ENCODE measurements at regions not wholly inside any gene's neighbourhood (a gene's known extent, or its start where the extent isn't known, plus 50 kb on each side); places are given as distances from the start of the nearest gene placed in this dataset.
"Not testable (repeated sequence)": the region's sequence is repeated elsewhere in the genome, so short reads cannot be mapped to it uniquely, and the experiment has no call there.

DNA sequence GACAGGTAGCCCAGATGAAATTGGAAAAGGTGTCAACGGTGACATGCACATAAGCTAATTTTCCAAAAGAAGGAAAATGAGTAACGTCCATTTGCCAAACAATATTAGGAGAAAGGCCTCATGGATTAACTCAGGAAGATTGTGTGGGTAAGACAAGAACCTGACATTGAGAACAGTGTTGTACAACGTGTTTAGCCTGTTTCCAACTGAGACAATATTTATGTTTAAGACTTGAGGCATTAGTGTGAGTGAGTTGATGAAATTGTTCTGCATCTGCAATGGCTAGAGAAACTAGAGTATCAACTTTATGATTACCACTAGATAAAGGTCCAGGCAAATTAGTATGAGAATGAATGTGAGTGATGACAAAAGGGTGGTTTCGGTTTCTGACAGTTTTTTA is 191.3 kb upstream of the RAI14 start:
- no peaks in the 10 kb centered on the region for H3K9me3 Mint-ChIP-seq
- H3K4me3 Mint-ChIP-seq = peak overlapping the region in 1 of 2 donors; percentile 37
- peaks cover 3 to 12% of the 10 kb centered on the region in 2 donors for H3K4me1 Mint-ChIP-seq
- H3K27me3 Mint-ChIP-seq = peaks cover 17 to 20% of the 10 kb centered on the region in 2 donors
- no peak overlapping the region for H3K27ac Mint-ChIP-seq
- ATAC-seq (replicated peaks) = no peak
- no peaks in the 10 kb centered on the region for H3K36me3 Mint-ChIP-seq
- DNase-seq = no peak

GRCh38 chr5:34465301-34465700 is 190.8 kb upstream of the RAI14 start:
- Mint-ChIP-seq H3K4me1 (peaks cover 3 to 12% of the 10 kb centered on the region in 2 donors), H3K27me3 (peaks cover 21 to 23% of the 10 kb centered on the region in 2 donors)
- H3K27ac Mint-ChIP-seq; H3K4me3 Mint-ChIP-seq; H3K36me3 Mint-ChIP-seq; H3K9me3 Mint-ChIP-seq; DNase-seq; ATAC-seq (replicated peaks): not testable (repeated sequence)

DNA sequence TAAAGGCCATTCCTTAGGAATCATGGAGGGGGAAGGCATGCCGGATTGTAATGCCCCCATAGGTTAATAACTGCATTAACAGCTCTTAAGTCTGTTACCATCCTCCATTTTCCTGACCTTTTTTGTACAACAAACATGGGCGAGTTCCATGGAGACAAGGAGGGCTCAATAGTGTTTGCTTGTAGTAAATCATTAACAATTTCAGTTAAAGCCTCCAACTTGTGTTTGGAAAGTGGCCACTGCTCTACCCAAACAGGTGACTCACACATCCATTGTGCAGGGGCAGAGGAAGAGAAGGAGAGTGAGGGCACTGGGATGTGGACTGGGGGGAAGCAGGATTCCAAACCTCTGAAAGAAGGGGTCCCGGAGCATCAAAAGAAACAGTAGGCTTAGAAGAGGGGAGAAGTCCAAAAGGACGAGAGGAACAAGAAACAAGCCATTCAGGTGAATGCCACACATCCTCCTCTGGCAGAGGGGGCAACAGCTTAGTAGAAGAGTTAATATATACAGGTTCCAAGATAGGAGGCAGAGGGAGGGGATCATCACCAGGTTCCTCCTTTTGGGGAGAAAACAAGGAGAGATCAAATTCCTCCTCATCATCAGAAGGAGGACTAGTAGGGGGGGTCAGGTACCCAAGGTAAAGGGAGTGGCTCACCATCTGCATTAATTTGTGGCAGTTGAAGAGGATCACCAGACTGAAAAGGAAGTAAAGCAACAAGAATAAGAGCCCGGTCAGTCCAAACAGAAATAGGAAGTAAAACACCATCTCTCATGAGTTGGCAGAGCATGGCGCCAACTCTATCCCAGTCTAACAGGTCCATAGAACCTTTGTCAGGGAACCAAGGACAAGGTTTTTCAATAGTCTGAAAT is 189.4 kb upstream of the RAI14 start:
- H3K4me3 Mint-ChIP-seq; ATAC-seq (replicated peaks); H3K9me3 Mint-ChIP-seq; H3K27ac Mint-ChIP-seq; DNase-seq; H3K36me3 Mint-ChIP-seq; H3K4me1 Mint-ChIP-seq: not testable (repeated sequence)
- H3K27me3 Mint-ChIP-seq = peaks cover 21 to 25% of the 10 kb centered on the region in 2 donors

DNA sequence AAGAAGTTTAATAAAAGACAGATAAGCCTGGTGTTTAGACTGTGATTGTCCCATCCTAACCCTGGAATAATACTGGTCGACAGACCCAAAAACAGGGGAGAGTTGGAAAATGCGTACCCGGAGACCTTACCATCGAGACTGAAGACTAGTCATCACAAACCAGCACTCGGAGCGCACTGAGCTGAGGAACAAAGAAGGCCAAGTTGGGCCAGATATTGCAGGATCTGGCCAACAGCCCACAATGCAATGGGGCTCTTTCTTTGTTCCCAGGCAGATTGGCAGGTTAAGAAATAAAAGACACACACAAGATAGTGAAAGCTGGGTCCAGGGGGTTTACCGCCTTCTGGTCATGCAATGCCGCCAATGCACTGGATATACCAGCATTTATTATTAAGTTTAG is 188.7 kb upstream of the RAI14 start:
- Mint-ChIP-seq H3K9me3 (no peaks in the 10 kb centered on the region), H3K4me3 (no peak overlapping the region), H3K36me3 (no peaks in the 10 kb centered on the region), H3K27me3 (peaks cover 21 to 22% of the 10 kb centered on the region in 2 donors), H3K4me1 (peaks cover 3 to 8% of the 10 kb centered on the region in 2 donors), H3K27ac (no peak overlapping the region)
- ATAC-seq (replicated peaks) (no peak), DNase-seq (no peak)

DNA sequence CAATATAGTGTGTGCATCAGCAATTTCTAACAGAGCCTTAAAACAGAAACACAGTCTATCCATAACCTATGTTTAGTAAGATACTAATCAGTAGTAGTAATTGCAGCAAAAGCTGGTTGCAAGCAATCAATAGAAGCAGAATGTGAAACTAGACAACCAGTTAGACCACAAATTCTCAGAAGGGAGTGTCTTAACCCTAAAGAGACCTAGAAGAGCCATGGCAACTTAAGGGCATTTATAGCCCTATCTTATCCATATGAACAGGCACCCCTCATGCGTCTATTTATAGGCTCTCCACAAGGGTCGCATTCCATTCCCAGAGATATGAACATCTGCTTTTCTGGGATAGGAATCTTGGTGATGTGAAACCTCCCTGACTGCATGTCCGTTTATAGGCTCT is 188.1 kb upstream of the RAI14 start:
- H3K4me3 Mint-ChIP-seq; H3K9me3 Mint-ChIP-seq; DNase-seq; H3K36me3 Mint-ChIP-seq; ATAC-seq (replicated peaks); H3K4me1 Mint-ChIP-seq; H3K27ac Mint-ChIP-seq: not testable (repeated sequence)
- peaks cover 21 to 22% of the 10 kb centered on the region in 2 donors for H3K27me3 Mint-ChIP-seq

- peaks cover 3 to 8% of the 10 kb centered on the region in 2 donors for H3K4me1 Mint-ChIP-seq
- ATAC-seq (replicated peaks) (no peak), DNase-seq (no peak)
- H3K4me3 Mint-ChIP-seq = no peak overlapping the region
- H3K27ac Mint-ChIP-seq = no peak overlapping the region
- H3K36me3 Mint-ChIP-seq = no peaks in the 10 kb centered on the region
- H3K27me3 Mint-ChIP-seq = peaks cover 11 to 18% of the 10 kb centered on the region in 2 donors
- no peaks in the 10 kb centered on the region for H3K9me3 Mint-ChIP-seq
Observed at GRCh38 chr5:34469971-34470370, 186.2 kb upstream of the RAI14 start.

DNA sequence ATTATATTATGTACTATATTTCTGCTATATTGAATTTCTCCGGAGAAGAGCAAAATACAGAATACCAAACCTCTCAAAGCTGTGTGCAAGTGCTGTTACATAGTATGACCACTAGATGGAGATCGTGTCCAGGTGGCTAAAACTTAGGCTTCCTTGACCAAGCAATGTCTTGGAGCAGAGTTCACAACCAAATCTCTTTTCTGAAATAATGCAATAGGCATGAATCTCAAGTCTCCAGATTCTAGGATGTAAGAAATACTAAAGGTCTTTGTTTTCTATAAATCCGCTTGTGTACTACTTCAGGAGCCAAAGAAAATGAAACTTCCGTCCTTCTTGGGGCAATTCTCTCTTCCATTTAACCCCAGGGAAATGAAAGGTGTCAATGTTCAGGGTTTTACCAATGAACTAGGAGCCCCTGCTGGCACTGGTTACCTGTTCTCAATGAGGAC is 181.5 kb upstream of the RAI14 start:
- no peaks in the 10 kb centered on the region for H3K36me3 Mint-ChIP-seq
- H3K27ac Mint-ChIP-seq = no peak overlapping the region
- H3K4me1 Mint-ChIP-seq = no peaks in the 10 kb centered on the region
- DNase-seq (no peak), ATAC-seq (replicated peaks) (peak; percentile 55 to 67)
- H3K9me3 Mint-ChIP-seq = no peaks in the 10 kb centered on the region
- H3K27me3 Mint-ChIP-seq = peaks cover 26 to 39% of the 10 kb centered on the region in 2 donors
- H3K4me3 Mint-ChIP-seq = no peak overlapping the region

DNA sequence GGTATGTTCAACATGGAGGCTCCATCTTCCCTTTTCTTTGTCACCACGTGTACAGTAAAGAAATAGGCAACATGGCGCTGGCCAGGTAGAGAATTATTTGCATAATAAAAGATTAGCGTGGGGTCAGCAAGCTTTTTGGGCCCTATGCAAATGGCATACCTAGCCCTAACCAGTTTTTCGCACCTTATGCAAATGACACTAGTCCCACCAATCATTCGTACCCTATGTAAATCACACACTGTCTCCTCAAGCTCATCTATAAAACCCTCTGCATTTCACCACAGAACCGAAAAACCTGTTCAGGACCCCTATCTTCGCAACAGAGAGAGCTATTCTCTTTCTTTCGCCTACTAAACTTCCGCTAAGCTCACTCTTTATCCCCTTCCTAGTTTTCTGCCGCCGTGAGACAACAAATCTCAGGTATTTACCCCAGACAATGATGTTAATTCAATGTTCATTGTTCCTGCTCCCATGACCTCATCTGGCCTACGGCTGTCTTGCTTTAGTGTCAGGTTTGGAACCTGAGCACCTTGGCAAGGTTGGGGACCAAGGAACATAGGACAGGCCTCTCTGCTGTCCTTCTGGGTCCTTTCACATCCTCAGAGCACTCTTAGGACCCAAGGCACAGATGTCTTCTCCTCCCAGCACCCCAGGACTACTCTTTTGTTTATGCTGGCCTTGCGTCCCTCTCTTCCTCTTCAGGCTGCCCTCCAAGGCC is 180.7 kb upstream of the RAI14 start:
- Mint-ChIP-seq H3K4me3 (no peak overlapping the region), H3K27me3 (peaks cover 22 to 39% of the 10 kb centered on the region in 2 donors), H3K9me3 (no peaks in the 10 kb centered on the region), H3K36me3 (no peaks in the 10 kb centered on the region), H3K4me1 (no peaks in the 10 kb centered on the region), H3K27ac (no peak overlapping the region)
- no peak for DNase-seq
- no peak for ATAC-seq (replicated peaks)

- no peak overlapping the region for H3K27ac Mint-ChIP-seq
- H3K4me3 Mint-ChIP-seq = no peak overlapping the region
- DNase-seq (no peak), ATAC-seq (replicated peaks) (no peak)
- H3K4me1 Mint-ChIP-seq = no peaks in the 10 kb centered on the region
- no peaks in the 10 kb centered on the region for H3K9me3 Mint-ChIP-seq
- no peaks in the 10 kb centered on the region for H3K36me3 Mint-ChIP-seq
- peaks cover 24 to 50% of the 10 kb centered on the region in 2 donors for H3K27me3 Mint-ChIP-seq
Observed at GRCh38 chr5:34476941-34477565, 179.1 kb upstream of the RAI14 start.

GRCh38 chr5:34480810-34481528 is 175.2 kb upstream of the RAI14 start:
- Mint-ChIP-seq H3K9me3 (no peaks in the 10 kb centered on the region), H3K27ac (no peak overlapping the region), H3K36me3 (no peaks in the 10 kb centered on the region), H3K27me3 (peaks cover 32 to 43% of the 10 kb centered on the region in 2 donors), H3K4me1 (no peaks in the 10 kb centered on the region), H3K4me3 (no peak overlapping the region)
- DNase-seq (no peak), ATAC-seq (replicated peaks) (no peak)

GRCh38 chr5:34483442-34484033 is 172.6 kb upstream of the RAI14 start:
- Mint-ChIP-seq H3K4me3 (no peak overlapping the region), H3K27ac (no peak overlapping the region), H3K27me3 (peaks cover 35 to 50% of the 10 kb centered on the region in 2 donors), H3K4me1 (peaks cover 0 to 2% of the 10 kb centered on the region in 2 donors), H3K9me3 (no peaks in the 10 kb centered on the region), H3K36me3 (no peaks in the 10 kb centered on the region)
- ATAC-seq (replicated peaks) = no peak
- DNase-seq = no peak

DNA sequence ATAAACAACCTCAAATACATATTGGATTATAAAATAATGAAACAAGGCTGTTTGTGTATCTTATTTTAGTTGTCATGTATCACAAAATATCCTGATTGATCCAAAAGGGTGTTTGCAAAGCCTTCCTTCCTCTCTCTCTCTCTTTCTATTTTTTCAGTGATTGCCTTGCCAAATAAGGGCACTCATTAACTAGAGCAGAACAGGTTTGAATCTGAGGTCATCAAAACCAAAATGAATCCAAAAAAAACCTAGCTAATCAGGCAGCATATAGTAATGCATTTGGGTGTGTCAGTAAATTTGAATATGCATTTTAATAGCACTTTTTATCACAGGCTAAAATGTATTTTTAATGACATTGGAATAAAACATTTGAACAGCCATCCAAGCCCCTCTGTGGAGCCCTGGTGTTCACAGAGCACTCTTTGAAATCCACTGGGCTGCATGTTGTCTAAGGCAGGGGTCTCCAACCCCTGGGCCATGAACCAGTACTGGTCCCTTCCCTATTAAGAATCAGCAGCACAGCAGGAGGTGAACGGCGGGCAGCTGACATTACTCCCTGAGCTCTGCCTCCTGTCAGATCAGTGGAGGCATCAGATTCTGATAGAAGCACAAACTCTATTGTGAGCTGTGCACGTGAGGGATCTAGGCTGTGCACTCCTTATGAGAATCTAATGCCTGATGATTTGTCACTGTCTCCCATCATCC is 171.8 kb upstream of the RAI14 start:
- ATAC-seq (replicated peaks) (no peak), DNase-seq (no peak)
- Mint-ChIP-seq H3K4me3 (no peak overlapping the region), H3K27ac (no peak overlapping the region), H3K27me3 (peaks cover 32 to 46% of the 10 kb centered on the region in 2 donors), H3K9me3 (no peaks in the 10 kb centered on the region), H3K4me1 (peaks cover 0 to 2% of the 10 kb centered on the region in 2 donors), H3K36me3 (no peaks in the 10 kb centered on the region)

- Mint-ChIP-seq H3K27me3 (peaks cover 33 to 42% of the 10 kb centered on the region in 2 donors), H3K4me1 (peaks cover 0 to 2% of the 10 kb centered on the region in 2 donors), H3K27ac (no peak overlapping the region), H3K4me3 (no peak overlapping the region), H3K9me3 (no peaks in the 10 kb centered on the region), H3K36me3 (no peaks in the 10 kb centered on the region)
- no peak for ATAC-seq (replicated peaks)
- DNase-seq = no peak
Observed at GRCh38 chr5:34485768-34486030, 170.4 kb upstream of the RAI14 start.

All from stimulated activated naive B cell treated with anti-CD40 and anti-IgM and Interleukin-4, amounts not matched to agents 10 μg/mL and 1 μg/mL and 100 μg/mL, for 72 hours (primary cell).